H1 (cell line): ENCODE measurements at regions not wholly inside any gene's neighbourhood (a gene's known extent, or its start where the extent isn't known, plus 50 kb on each side); places are given as distances from the start of the nearest gene placed in this dataset.

Experiments
- CHD7 ChIP-seq: fragments of 300-600 bp; sonication (generic); IDR thresholded peaks from 2 replicates; pipeline ENCODE4 v1.7.1; 2012; ENCODE audit warnings: low read length, moderate library complexity, mild to moderate bottlenecking, inconsistent platforms; ENCODE audit not compliant: insufficient replicate concordance
- GABPA ChIP-seq: IDR thresholded peaks from 2 replicates; pipeline ENCODE4 v1.6.1; 2011; ENCODE audit warnings: mild to moderate bottlenecking, low read length, moderate library complexity, borderline replicate concordance; ENCODE audit not compliant: insufficient read depth
- HDAC2 ChIP-seq, 2 experiments: fragments of 300-600 bp in 1 of 2; sonication (generic) in 1 of 2; IDR thresholded peaks; 2 replicates each; pipeline ENCODE4 v1.6.1; 2011 to 2012; ENCODE audit warnings: low read depth in 2 of 2, low read length in 2 of 2, mild to moderate bottlenecking in 2 of 2, moderate library complexity in 2 of 2, borderline replicate concordance in 1 of 2, inconsistent platforms in 1 of 2
- KDM4A ChIP-seq: IDR thresholded peaks from one replicate; pipeline ENCODE4 v1.7.1; 2012; ENCODE audit warnings: low read depth, mild to moderate bottlenecking, moderate library complexity, low read length, inconsistent platforms; ENCODE audit not compliant: severe bottlenecking
- MAFK ChIP-seq: IDR thresholded peaks from 2 replicates; pipeline ENCODE4 v1.6.1; 2012; ENCODE audit warnings: low read depth, mild to moderate bottlenecking, improper control_type of control experiment, low read length
- POLR2AphosphoS5 ChIP-seq: IDR thresholded peaks from 2 replicates; pipeline ENCODE4 v1.6.1; 2011; ENCODE audit warnings: low read depth, low read length
- POU5F1 ChIP-seq: IDR thresholded peaks from 2 replicates; pipeline ENCODE4 v1.6.1; 2011; ENCODE audit warnings: low read depth, mild to moderate bottlenecking, low read length, moderate library complexity
- SIRT6 ChIP-seq: IDR thresholded peaks from one replicate; pipeline ENCODE4 v1.7.1; 2012; ENCODE audit warnings: low read length, inconsistent platforms
- SP4 ChIP-seq: IDR thresholded peaks from 2 replicates; pipeline ENCODE4 v1.6.1; 2012; ENCODE audit warnings: low read length, inconsistent platforms
- TEAD4 ChIP-seq: IDR thresholded peaks from 2 replicates; pipeline ENCODE4 v1.6.1; 2012; ENCODE audit warnings: low read depth, low read length, inconsistent platforms, mixed read lengths

DNA sequence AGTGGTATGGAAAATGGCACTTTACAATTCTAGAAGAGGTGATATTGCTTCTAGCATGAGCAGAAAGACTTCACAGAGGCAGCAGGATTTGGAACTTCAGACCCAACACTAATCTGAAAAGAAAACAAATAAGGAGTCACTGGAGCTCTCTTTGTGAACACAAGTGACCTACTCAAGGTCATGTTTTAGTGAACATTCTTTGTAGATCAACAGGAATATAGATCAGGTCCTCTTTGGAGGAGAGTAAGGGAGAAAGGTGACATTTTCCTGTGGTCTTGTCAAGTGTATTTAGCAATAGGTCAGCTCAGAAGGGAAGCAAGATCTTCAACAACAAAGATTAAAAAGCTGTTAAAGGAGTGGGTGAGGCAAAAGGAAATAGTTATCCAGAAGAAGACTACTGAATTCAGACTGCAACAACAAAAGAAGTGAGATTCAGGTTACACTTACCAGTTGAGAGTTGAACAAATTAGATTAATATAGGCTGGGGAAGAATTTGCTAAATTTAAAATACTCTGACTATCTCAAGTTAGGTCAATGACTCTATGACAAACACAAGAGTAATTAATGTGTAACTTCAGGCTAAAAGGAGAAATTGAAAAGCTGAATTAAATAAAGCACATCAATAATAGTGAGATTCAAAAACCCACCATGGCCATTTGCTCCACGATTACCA lies 528.2 kb downstream of the RPS29 start (continued):
- TF ChIP-seq CHD7 (no peak), SIRT6 (no peak), POLR2AphosphoS5 (no peak), MAFK (no peak), GABPA (no peak), SP4 (no peak), HDAC2 (IDR thresholded peaks at IDR 0.05; ENCODE audit: borderline replicate concordance in 1 of 2, low read depth in 2 of 2, low read length in 2 of 2) (no peak), TEAD4 (no peak), KDM4A (no peak), POU5F1 (no peak)
- TF ChIP-seq, all 59 proteins: peak for 0
